Epithelial cell of esophagus (primary cell): ENCODE measurements at regions not wholly inside any gene's neighbourhood (a gene's known extent, or its start where the extent isn't known, plus 50 kb on each side); places are given as distances from the start of the nearest gene placed in this dataset.
"Not testable (repeated sequence)": the region's sequence is repeated elsewhere in the genome, so short reads cannot be mapped to it uniquely, and the experiment has no call there.

ENCODE experiments used
- DNase-seq: peaks from one replicate; pipeline ENCODE4 v3.0.0; 2010; ENCODE audit warnings: low read depth
- H3K4me3 ChIP-seq: 2 replicates; pipeline ENCODE4 v1.5.1; 2011; ENCODE audit warnings: mild to moderate bottlenecking, low read length, control low read depth

DNA sequence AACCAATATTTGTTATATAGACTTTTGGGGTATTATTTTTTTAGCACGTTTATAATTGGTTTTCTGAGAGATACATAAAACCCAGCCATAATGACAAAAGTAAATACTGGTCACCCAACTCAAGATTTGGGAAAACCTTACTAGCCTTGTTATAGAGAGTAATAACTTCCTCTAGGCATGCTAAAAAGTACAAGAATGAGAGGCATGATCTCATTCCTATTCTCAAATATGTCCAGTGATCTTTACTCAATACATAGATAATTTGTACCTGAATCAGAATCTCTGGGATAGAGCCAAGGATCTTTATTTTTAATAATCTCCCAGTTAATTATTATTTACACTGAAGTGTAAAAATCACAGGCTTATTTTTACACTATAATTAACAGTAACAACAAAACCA lies 395.5 kb downstream of the TGIF2LY start:
- not testable (repeated sequence) for H3K4me3 ChIP-seq, DNase-seq

- H3K4me3 ChIP-seq, DNase-seq: not testable (repeated sequence)
These were observed 396.1 kb downstream of the TGIF2LY start for GRCh38 chrY:3974983-3975382.

DNA sequence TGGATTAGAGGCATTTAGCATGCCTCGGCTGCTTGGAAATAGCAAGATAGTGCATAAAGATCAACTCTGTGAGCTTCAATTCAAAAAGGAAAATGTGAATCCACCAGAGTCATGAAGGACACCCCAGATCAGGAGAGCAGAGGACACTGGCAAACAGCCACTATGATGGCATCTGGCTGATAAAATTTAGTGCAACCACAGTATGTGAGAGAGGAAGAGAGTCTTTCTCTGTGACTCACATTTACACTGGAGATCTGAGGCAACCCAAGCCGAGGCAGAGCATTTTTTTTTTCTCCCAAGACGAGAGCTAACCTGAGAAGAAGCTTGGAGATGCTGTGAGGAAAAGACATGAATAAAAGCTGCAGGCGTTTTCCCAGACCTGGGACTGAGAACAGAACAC lies 401.9 kb downstream of the TGIF2LY start:
- not testable (repeated sequence) for H3K4me3 ChIP-seq
- DNase-seq, result peak; percentile 0

DNA sequence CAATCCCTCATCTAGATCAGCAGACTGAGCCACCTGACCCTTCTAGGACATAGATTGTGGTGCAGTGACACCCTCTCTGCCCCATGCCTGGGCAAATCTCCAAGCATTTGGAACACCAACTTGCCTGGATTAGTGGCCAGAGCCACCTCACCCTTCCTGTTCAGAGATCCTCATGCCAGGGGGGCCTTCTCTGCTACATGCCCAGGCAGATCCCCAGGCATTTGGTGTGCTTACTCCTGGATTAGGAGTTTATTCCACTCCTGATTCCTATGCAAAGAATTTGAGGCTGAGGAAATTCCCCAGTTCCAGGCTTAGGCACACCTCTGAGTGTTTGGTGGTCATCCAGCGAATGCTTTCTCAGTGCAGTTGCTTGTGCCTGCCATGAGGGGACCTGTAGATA lies 402.9 kb downstream of the TGIF2LY start:
- peak; percentile 7 for DNase-seq
- H3K4me3 ChIP-seq, result not testable (repeated sequence)
